SK-N-SH treated with all-trans-retinoic acid at 6 μM for 48 hours (cell line): ENCODE measurements at regions not wholly inside any gene's neighbourhood (a gene's known extent, or its start where the extent isn't known, plus 50 kb on each side); places are given as distances from the start of the nearest gene placed in this dataset.

Experiments used
- CSRNP3 ChIP-seq: fragments of 250-450 bp; sonication (Bioruptor Pico); IDR thresholded peaks from 2 replicates; pipeline ENCODE4 v1.5.1; 2021; ENCODE audit warnings: mild to moderate bottlenecking, moderate library complexity
- ZFP30 ChIP-seq: fragments of 450-650 bp; formaldehyde crosslinking; IDR thresholded peaks from 2 replicates; pipeline ENCODE4 v1.5.0; 2022; ENCODE audit warnings: mild to moderate bottlenecking, moderate library complexity
- ZNF70 ChIP-seq: fragments of 450-650 bp; formaldehyde crosslinking; IDR thresholded peaks from 2 replicates; pipeline ENCODE4 v1.5.0; 2020; ENCODE audit warnings: mild to moderate bottlenecking, moderate library complexity
- ZNF8 ChIP-seq: fragments of 450-650 bp; formaldehyde crosslinking; IDR thresholded peaks from 2 replicates; pipeline ENCODE4 v1.5.0; 2020; ENCODE audit warnings: mild to moderate bottlenecking, moderate library complexity

DNA sequence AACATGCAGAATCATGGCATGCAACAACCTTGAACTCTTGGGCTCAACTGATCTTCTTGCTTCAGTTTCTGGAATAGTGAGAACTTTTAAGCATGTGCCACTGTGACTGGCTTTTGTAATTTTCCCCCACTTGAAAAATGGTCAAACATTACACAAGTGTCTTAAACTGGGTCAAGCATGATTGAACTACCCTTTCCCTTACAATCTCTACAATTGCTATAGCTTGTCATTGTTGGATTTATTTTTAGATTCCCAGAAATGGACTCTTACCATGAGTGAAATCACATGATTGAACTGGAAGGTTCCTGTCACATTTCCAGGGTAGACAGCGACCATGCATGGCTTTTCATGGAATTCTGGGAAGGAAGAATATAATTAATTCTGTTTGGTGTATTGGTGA is 102.2 kb upstream of the TUBA3C start:
- TF ChIP-seq ZNF70 (CRISPR knock-in tag) (no peak), ZNF8 (CRISPR knock-in tag) (no peak), ZFP30 (CRISPR knock-in tag) (no peak), CSRNP3 (no peak)
